Transverse colon (tissue), 4 donors: ENCODE measurements at regions not wholly inside any gene's neighbourhood (a gene's known extent, or its start where the extent isn't known, plus 50 kb on each side); places are given as distances from the start of the nearest gene placed in this dataset.

Experiments
- CTCF ChIP-seq, 5 experiments: fragments of 200-600 bp in 3 of 5; fragments of 450-650 bp in 2 of 5; sonication (generic) in 3 of 5; IDR thresholded peaks; 1 replicate in 2 of 5; 2 replicates in 3 of 5; pipeline ENCODE4 v1.5.1; 2016 to 2017; ENCODE audit warnings: antibody characterized with exemption in 5 of 5, inconsistent platforms in 3 of 5, mild to moderate bottlenecking in 2 of 5, moderate library complexity in 1 of 5
- EP300 ChIP-seq: sonication (generic); formaldehyde crosslinking; IDR thresholded peaks from one replicate; pipeline ENCODE4 v1.6.1; 2017; ENCODE audit warnings: antibody characterized with exemption, low read depth
- POLR2A ChIP-seq: fragments of 450-650 bp; IDR thresholded peaks from one replicate; pipeline ENCODE4 v1.6.1; 2016; ENCODE audit warnings: antibody characterized with exemption, mild to moderate bottlenecking, moderate library complexity
- POLR2AphosphoS5 ChIP-seq, 3 donors: sonication (generic); formaldehyde crosslinking; IDR thresholded peaks; one replicate each; pipeline ENCODE4 v1.6.1; 2016; ENCODE audit warnings: antibody characterized with exemption in 3 of 3

GRCh38 chr6:53209681-53210080 is 61.0 kb upstream of the GCM1 start:
- TF ChIP-seq CTCF (IDR thresholded peaks at IDR 0.05) (no peak), POLR2A (no peak), EP300 (no peak), POLR2AphosphoS5 (IDR thresholded peaks at IDR 0.05) (no peak)
